HS-5 (cell line): ENCODE measurements at regions not wholly inside any gene's neighbourhood (a gene's known extent, or its start where the extent isn't known, plus 50 kb on each side); places are given as distances from the start of the nearest gene placed in this dataset.
"Not testable (repeated sequence)": the region's sequence is repeated elsewhere in the genome, so short reads cannot be mapped to it uniquely, and the experiment has no call there.

Experiments
- DNase-seq: peaks from one replicate; pipeline ENCODE4 v3.0.0-alpha.2; 2012; ENCODE audit warnings: low read depth

DNA sequence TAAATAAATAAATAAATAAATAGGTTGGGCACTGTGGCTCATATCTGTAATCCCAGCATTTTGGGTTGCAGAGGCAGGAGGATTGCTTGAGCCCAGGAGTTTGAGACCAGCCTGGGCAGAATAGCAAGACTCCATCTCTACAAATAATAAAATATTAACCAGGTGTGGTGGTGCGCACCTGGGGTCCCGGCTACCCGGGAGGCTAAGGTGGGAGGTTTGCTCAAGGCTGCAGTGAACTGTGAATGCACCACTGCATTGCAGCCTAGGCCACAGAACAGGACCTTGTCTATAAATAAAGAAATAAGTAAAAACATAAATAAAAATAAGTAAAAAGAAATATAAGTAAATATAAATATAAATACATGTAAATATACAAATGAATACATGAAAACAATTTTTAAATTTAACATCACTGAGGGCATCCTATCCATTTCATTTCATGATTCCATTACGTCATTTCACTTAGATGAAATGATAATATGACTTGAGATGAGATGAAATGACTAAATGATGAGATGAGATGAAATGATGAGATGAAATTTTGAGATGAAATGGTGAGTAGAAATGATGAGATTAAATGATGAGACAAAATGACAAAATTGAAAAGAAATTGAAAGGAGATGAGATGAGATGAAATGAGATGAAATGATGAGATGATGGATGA, 233.4 kb downstream of the GOLGA6L6 start:
- DNase-seq = not testable (repeated sequence)

DNA sequence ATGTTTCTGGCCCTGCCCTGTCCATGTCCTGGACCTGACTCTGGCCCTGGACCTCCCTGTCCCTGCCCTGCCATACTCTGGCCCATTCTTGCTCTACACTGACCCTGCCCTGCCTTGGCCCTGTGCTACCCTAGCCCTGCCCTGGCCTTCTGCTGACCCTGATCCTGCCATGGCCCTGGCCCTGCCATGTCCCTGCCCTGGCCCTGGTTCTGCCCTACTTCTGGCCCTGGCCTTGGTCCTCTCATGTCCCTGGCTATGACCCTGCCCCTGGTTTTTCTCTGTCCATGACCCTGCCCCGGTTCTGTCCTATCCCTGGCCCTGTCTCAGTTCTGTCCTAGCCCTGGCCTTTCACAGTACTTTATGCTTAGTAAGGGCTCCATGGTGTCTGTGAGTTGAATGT, 234.5 kb downstream of the GOLGA6L6 start:
- not testable (repeated sequence) for DNase-seq

GRCh38 chr15:20306497-20307106, 235.0 kb downstream of the GOLGA6L6 start:
- DNase-seq = not testable (repeated sequence)

DNA sequence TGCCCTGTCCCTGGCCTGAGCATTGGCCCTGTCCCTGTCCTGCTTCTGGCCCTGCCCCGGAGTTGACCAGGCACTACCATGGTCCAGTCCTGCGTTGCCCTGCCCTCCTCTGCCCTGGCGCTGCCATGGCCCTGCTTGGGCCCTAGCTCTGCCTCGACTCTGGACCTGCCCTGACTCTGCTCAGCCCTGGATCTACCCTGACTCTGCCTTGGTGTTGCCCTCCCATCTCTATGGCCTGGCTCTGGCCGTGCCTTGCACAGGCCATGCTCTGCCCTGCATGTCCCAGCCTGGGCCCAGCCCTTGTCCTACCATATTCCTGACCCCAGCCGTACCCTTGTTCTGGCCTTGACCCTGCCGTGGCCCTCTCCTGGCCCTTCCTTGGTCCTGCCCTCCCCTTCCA, 235.7 kb downstream of the GOLGA6L6 start:
- not testable (repeated sequence) for DNase-seq

GRCh38 chr15:20305015-20305465, 236.6 kb downstream of the GOLGA6L6 start:
- DNase-seq = not testable (repeated sequence)

GRCh38 chr15:20304282-20305014, 237.2 kb downstream of the GOLGA6L6 start:
- DNase-seq = not testable (repeated sequence)

GRCh38 chr15:20303248-20304171, 238.1 kb downstream of the GOLGA6L6 start:
- not testable (repeated sequence) for DNase-seq

GRCh38 chr15:20302141-20303069, 239.2 kb downstream of the GOLGA6L6 start:
- not testable (repeated sequence) for DNase-seq

DNA sequence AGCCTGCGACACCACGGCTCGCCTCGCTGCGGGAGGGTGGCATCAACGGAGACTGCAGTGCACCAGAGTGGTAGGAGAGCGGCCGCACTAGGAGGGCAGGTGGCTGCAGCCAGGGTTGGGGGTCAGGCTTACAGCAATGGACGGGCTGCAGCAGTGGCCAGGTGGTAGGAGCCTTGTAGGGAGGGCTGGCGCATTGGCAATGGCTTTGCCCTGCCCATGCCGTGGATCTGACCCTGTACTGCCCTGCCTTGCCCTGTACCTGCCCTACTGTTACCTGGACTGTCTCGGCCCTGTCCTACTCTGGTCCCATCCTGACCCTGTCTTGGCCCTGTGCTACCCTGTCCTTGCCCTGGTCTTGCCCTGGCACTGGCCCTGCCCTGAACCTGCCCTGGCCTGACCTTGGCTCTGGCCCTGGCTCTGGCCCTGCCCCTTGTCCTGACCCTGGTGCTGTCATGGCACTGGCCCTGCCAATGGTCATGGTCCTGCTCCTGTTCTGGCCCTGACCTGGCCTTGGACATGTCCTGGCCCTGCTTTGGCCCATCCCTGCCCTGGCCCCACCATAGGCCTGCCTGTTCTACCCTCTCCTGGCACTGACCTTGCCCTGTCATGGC, 240.0 kb downstream of the GOLGA6L6 start:
- not testable (repeated sequence) for DNase-seq

GRCh38 chr15:20301041-20301390, 240.6 kb downstream of the GOLGA6L6 start:
- DNase-seq = not testable (repeated sequence)

DNA sequence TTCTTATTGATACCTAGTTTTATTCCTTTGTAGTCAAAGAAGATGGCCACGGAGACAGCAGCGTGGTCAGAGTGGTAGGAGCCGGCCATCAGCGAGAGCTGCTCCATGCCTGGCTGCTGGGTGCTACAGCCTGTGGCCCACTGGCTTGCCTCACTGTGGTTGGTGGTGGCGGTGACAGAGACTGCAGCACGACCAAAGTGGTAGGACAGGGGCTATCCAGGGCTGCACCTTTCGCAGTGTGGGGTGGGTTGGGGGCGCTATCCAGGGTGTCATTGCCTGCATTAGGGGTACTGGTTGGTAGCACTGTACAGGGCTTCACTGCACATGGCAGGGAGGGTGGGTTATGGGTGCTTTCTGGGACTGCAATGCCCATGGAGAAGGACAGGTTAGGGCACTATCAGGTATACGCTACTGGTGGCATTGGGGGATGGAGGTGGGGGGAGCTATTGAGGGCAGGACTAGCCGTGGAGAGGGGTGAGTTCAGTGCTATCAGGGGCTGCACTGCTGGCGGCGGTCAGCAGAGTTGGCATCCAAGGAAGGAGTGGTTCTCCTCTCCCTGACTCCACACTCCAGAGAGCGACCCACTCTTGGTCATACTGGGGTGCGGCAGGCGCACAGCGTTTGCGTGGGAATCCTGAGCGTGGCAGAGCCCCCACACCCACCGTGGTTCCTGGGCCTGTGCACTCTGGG, 241.1 kb downstream of the GOLGA6L6 start:
- not testable (repeated sequence) for DNase-seq

GRCh38 chr15:20297603-20298123, 243.9 kb downstream of the GOLGA6L6 start:
- DNase-seq = not testable (repeated sequence)

GRCh38 chr15:20296261-20296660, 245.3 kb downstream of the GOLGA6L6 start:
- not testable (repeated sequence) for DNase-seq

DNA sequence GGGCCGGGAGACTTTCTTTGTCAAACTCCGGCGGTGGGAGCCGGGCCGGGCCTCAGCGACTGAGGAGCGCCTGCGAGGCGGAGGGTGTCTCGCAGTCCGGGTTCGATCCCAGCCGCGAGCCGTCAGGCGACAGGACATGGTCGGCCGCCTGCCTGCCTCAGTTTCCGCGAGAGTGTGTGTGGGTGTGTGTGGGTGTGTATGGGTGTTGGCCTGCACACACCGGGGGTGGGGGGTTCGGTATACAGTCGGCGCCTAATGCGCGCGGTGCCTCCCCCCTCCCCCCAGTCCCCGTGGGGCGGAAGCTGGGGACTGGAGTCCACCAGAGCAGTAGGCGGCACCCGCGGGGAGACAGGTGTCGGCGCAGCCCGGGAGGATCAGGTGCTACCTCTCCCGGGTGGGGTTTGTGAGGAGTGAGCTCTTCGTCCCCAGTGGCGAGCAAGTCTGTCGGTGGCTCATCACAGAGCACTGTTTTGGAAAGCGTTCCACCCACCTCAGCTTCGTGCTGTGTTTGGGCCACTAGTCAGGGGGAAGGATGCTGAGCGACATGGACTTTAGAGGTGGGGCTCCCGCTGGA, 246.3 kb downstream of the GOLGA6L6 start:
- DNase-seq = no peak

GRCh38 chr15:20294651-20295237, 246.9 kb downstream of the GOLGA6L6 start:
- DNase-seq = no peak

DNA sequence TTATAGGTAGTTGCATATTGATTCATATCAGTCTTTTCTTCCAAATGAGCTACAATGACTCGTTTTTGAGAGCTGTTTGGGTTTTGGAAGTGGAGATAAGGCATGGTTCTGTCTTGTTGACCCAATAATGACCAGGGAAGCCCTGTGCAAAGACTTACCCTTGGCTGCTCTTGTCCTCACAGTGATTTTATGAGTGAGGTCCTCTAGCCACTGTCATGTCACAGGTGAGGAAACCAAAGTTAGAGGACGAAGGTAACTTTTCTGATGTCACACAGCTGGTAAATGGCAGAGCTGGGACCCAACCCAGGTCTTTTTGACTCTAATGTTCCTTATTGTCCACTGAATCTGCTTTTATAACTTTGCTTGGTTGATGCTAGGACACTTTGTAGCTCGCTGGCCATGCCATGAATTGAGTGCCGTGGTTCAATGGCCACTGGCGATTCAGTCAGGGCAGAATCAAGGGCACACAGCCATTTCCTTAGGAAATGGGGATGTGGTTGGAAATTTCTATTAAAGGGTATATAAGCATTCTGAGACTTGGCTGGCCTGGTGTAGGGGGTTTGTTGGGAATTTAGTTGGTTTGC, 249.1 kb downstream of the GOLGA6L6 start:
- not testable (repeated sequence) for DNase-seq

GRCh38 chr15:20291616-20292015, 250.0 kb downstream of the GOLGA6L6 start:
- DNase-seq = not testable (repeated sequence)

- DNase-seq = not testable (repeated sequence)
Observed at GRCh38 chr15:20290606-20291005, 251.0 kb downstream of the GOLGA6L6 start.
